HG02610 (cell line): ENCODE measurements at regions not wholly inside any gene's neighbourhood (a gene's known extent, or its start where the extent isn't known, plus 50 kb on each side); places are given as distances from the start of the nearest gene placed in this dataset.
"Not testable (repeated sequence)": the region's sequence is repeated elsewhere in the genome, so short reads cannot be mapped to it uniquely, and the experiment has no call there.

Source experiments
- ATAC-seq: cut with Tn5 transposase; IDR thresholded peaks from one replicate; pipeline ENCODE4 v1.9.1; 2021; ENCODE audit warnings: mild to moderate bottlenecking, moderate library complexity; ENCODE audit not compliant: unreplicated experiment

GRCh38 chr7:131689662-131690234 is 133.3 kb upstream of the PODXL start:
- no peak for ATAC-seq

DNA sequence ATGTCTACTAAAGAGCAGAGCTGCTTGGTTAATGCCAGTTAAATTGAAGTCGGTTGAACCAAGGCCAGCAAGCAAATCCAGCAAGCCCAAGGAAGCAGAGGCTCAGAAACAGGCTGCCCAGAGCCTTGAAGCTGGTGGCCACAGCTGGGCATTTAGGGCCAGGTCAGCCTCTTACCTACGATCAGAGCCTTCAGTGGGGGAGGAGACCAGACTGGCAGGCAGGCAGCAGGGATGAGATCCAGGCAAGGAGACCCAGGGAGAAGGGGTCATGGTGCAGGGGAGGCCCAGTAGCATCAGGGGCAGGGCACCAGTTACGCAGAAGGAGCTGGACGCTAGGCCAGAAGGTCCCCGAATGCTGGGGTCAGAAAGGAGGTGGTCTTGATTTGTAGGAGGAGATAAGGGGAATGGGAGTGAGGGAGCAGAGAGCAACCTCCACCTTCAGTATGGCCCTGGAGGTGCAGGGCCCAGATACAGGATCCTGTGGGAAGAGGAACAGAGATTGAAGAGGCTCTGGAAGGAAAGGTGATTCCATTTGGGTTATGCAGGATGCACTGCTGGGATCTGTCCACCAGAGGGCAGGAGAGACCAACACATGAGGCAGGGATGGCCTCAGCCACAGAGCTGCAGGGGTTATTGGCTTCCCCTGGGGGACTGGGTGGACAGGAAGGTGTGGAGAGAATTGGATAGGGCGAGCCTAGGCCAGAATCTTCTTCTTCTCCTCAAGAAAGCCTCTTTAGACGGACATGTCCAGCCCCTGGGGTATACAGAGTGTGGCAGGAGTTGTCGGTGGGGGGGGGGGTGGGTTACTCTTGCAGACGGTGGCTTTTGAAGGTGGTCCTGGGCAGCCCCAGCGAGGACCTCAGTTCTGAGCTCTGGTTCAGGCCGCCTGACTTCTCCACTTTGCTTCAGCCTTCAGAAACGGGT is 132.6 kb upstream of the PODXL start:
- peak; percentile 70 for ATAC-seq

GRCh38 chr7:131687296-131687695 is 130.9 kb upstream of the PODXL start:
- ATAC-seq = no peak

DNA sequence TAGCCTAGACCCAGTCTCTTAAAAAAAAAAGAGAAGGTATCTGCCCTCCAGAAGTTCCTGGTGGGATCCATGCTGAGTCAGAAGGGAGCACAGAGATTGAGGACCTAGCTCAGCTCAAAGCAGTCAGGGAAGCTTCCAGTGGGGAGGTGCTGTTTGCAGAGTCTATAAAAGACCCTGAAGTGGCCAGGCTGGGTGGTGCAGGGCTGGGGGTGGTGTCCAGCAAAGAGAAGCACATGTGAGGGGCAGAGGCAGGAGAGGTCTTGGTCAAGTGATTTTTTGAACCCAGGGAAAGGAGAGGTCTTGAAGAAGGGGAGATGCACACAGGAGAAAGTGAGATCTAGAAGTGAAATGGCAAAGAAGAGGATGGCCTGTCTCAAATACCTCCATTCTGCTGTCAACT is 130.4 kb upstream of the PODXL start:
- no peak for ATAC-seq

- no peak for ATAC-seq
Measured at GRCh38 chr7:131683536-131684125, 127.2 kb upstream of the PODXL start.

DNA sequence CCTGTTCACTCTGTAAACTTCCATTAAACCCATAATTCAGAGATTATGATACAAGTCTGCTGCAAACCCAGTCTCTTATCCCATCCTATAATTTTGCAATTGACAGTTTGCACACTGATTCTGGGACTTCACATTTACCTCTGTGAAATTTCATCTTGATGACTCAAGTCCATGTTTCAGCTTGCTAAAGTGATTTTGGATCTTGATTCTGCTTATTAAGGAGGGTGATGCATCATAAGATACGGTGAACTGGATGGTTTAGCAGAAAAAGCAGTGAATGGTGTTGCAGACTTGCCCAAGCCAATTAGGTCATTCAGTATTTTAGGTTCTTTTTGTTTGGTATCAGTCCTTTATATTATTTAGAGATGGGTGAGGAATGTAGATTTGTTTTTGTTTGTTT is 125.5 kb upstream of the PODXL start:
- ATAC-seq = no peak

DNA sequence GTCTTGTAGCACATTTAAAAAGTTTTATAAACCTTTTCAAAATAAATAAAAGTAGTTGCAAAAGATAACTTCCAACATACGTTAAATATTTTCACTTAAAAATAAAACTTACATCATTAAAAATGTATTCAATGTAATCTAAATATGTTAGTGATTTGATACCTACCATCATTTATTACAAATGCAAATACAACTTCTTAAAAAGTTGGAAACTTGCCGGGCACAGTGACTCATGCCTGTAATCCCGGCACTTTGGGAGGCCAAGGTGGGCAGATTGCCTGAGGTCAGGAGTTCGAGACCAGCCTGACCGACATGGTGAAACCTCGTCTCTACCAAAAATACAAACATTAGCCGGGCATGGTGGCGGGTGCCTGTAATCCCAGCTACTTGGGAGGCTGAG is 122.6 kb upstream of the PODXL start:
- ATAC-seq = not testable (repeated sequence)

DNA sequence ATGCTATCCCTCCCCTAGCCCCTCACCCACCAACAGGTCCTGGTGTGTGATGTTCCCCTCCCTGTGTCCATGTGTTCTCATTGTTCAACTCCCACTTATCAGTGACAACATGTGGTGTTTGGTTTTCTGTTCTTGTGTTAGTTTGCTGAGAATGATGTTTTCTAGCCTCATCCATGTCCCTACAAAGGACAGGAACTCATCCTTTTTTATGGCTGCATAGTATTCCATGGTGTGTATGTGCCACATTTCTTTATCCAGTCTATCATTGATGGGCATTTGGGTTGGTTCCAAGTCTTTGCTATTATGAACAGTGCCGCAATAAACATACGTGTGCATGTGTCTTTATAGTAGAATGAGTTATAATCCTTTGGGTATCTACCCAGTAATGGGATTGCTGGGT is 120.4 kb upstream of the PODXL start:
- ATAC-seq = not testable (repeated sequence)

- ATAC-seq = no peak
Measured at GRCh38 chr7:131674131-131674530, 117.7 kb upstream of the PODXL start.

GRCh38 chr7:131673576-131673975 is 117.1 kb upstream of the PODXL start:
- ATAC-seq = no peak

GRCh38 chr7:131670406-131670805 is 114.0 kb upstream of the PODXL start:
- no peak for ATAC-seq

DNA sequence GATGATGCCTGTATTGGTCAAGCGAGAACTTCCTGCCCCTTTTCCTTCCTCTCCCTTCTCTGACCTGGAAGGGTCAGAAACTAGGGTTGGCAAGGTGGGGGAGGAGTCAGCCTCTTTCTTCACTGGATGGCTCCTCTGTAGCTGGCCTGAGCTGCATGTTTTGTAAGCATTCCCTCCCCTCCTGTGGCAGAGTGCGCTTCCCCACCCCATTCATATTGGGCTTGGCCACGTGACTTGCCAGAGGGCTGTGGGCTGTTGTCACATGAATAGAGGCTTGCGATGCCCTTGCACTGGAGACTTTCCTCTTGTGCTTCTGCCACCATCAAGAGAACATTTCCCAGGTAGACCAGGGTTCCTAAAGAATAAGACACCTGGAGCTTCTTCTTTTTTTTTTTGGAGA is 111.3 kb upstream of the PODXL start:
- ATAC-seq = no peak

GRCh38 chr7:131665021-131665420 is 108.6 kb upstream of the PODXL start:
- no peak for ATAC-seq

DNA sequence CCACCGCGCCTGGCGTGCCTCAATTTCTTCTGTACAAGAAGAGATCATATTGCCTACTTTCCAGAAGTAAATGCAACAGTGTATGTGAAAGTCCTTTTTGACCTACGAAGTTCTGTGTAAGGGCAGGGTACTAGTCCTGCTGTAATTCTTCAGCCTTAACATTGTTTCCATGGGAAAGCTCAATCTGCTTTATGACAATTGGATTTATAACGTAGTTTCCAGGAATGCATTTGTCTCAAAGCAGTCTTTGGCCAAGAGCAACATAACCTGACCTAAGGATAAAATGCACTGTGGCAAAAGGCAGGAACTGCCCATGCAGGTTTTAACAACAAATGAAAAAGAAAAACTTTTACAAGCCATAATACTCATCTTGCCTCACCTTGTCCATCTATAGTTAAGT is 108.1 kb upstream of the PODXL start:
- no peak for ATAC-seq

- not testable (repeated sequence) for ATAC-seq
Measured at GRCh38 chr7:131662301-131662873, 106.0 kb upstream of the PODXL start.

DNA sequence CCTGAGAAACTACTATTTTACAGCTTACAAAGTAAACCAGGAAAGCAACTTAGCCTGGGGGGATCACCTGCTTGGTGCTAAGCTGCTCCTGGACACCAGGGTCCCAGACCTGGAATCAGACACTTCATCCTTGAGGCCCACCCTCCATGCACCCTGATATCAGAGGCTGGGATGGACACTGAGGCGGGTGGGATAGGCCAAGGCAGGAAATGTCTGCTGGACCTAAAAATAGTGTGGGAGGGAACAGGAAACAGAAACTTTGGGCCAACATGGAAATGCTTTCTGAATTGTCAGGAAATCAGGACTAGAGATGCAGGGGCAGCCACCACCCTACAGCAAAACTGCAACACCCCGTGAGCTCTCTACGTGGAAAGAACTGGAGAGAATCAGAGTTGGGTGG is 101.5 kb upstream of the PODXL start:
- ATAC-seq = no peak

GRCh38 chr7:131656980-131657723 is 100.7 kb upstream of the PODXL start:
- ATAC-seq = no peak

GRCh38 chr7:131655866-131656265 is 99.4 kb upstream of the PODXL start:
- no peak for ATAC-seq

GRCh38 chr7:131655447-131655846 is 99.0 kb upstream of the PODXL start:
- no peak for ATAC-seq

DNA sequence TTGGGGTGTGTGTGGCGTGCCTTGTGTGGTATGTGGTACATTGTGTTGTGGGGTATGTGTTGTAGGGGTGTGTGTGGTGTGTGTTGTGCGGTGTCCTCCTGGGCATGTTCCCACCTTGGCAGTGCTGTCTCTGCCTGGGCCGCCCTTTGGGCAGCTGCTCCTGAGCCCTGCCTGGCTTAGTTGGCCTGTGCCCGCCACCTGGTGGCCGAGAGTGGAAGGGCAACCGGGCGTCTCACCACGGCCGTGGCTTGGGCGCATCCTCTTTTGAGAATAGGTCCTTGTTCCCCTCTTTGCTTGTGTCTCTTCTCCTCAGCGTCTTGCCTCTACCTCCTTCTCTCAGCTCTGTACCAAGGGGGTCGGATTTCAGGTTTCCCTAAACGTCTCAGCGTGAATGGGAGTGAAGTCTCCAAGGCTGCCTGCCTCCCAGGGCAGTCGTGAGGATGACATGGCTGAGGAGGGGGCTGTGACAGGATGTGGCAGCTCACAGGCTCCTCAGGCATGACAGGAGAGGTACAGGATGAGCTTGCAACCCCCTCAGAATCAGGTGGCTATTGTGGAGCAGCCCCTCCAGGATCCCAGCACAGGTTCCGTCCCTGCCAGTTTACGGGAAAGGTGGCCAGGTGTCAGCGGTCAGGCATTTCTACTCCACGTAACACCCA is 98.4 kb upstream of the PODXL start:
- peak; percentile 83 for ATAC-seq

DNA sequence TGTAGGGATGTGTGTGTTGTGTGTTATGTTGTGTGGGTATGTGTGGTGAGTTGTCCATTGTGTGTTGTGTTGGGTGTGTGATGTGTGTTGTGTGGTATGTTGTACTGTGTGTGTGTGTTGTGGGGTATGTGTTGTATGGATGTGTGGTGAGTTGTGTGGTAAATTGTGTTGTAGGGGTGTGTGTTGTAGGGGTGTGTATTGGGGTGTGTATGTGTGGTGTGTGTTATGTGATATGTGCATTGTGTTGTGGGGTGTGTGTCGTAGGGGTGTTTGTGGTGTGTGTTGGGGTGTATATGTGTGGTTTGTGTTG is 97.8 kb upstream of the PODXL start:
- no peak for ATAC-seq
